ENCODE measurements at regions not wholly inside any gene's neighbourhood (a gene's known extent, or its start where the extent isn't known, plus 50 kb on each side); places are given as distances from the start of the nearest gene placed in this dataset.

GRCh38 chr12:102633981-102634605 is 153.7 kb upstream of the IGF1 start:
- Histone ChIP-seq H3K36me3 (ENCODE audit: control insufficient read depth in 1 of 2, insufficient read depth in 2 of 2, low read length in 1 of 2) (no peaks in the 10 kb centered on the region), H3K27ac (ENCODE audit: low read depth in 1 of 2, low read length in 2 of 2) (no peak overlapping the region), H3K27me3 (ENCODE audit: control insufficient read depth in 1 of 2, insufficient read depth in 2 of 2, low read length in 1 of 2) (no peaks in the 10 kb centered on the region), H3K9me3 (ENCODE audit: control insufficient read depth, low read length) (no peaks in the 10 kb centered on the region), H3K4me1 (ENCODE audit: control insufficient read depth in 1 of 2, insufficient read depth in 2 of 2, low read length in 2 of 2) (no peaks in the 10 kb centered on the region), H3K4me3 (ENCODE audit: low read length in 2 of 2) (no peak overlapping the region)
- ATAC-seq (ENCODE audit: low FRiP score) (no peak), DNase-seq (no peak)
- WGBS, 2 donors: 11 to 12% methylated on average over 2 of the region's 2 CpGs
- intact Hi-C loops (cut with DNase I): no loop called here

GRCh38 chr12:102631274-102631673 is 150.9 kb upstream of the IGF1 start:
- 68 to 83% methylated on average over 2 of the region's 2 CpGs for WGBS, 2 donors
- intact Hi-C loops (cut with DNase I): no loop called here
- Histone ChIP-seq H3K36me3 (ENCODE audit: control insufficient read depth in 1 of 2, insufficient read depth in 2 of 2, low read length in 1 of 2) (no peaks in the 10 kb centered on the region), H3K27me3 (ENCODE audit: control insufficient read depth in 1 of 2, insufficient read depth in 2 of 2, low read length in 1 of 2) (no peaks in the 10 kb centered on the region), H3K27ac (ENCODE audit: low read depth in 1 of 2, low read length in 2 of 2) (no peak overlapping the region), H3K9me3 (ENCODE audit: control insufficient read depth, low read length) (peaks cover 4% of the 10 kb centered on the region), H3K4me3 (ENCODE audit: low read length in 2 of 2) (no peak overlapping the region), H3K4me1 (ENCODE audit: control insufficient read depth in 1 of 2, insufficient read depth in 2 of 2, low read length in 2 of 2) (no peaks in the 10 kb centered on the region)
- DNase-seq: no peak
- ATAC-seq (ENCODE audit: low FRiP score): no peak

- ATAC-seq (ENCODE audit: low FRiP score) (peak; percentile 37), DNase-seq (no peak)
- Histone ChIP-seq H3K9me3 (ENCODE audit: control insufficient read depth, low read length) (peaks cover 4% of the 10 kb centered on the region), H3K4me1 (ENCODE audit: control insufficient read depth in 1 of 2, insufficient read depth in 2 of 2, low read length in 2 of 2) (no peaks in the 10 kb centered on the region), H3K27ac (ENCODE audit: low read depth in 1 of 2, low read length in 2 of 2) (no peak overlapping the region), H3K4me3 (ENCODE audit: low read length in 2 of 2) (no peak overlapping the region), H3K36me3 (ENCODE audit: control insufficient read depth in 1 of 2, insufficient read depth in 2 of 2, low read length in 1 of 2) (no peaks in the 10 kb centered on the region), H3K27me3 (ENCODE audit: control insufficient read depth in 1 of 2, insufficient read depth in 2 of 2, low read length in 1 of 2) (no peaks in the 10 kb centered on the region)
- intact Hi-C loops (cut with DNase I): no loop called here
- WGBS, 2 donors: 29 to 37% methylated on average over 1 of the region's 1 CpG
These were observed 149.0 kb upstream of the IGF1 start for GRCh38 chr12:102629262-102629888.

GRCh38 chr12:102625819-102626218 is 145.5 kb upstream of the IGF1 start:
- no peak overlapping the region for H3K4me3 ChIP-seq (ENCODE audit: low read length in 2 of 2)
- no peaks in the 10 kb centered on the region for H3K27me3 ChIP-seq (ENCODE audit: control insufficient read depth in 1 of 2, insufficient read depth in 2 of 2, low read length in 1 of 2)
- intact Hi-C loops (cut with DNase I): no loop called here
- H3K36me3 ChIP-seq (ENCODE audit: control insufficient read depth in 1 of 2, insufficient read depth in 2 of 2, low read length in 1 of 2): no peaks in the 10 kb centered on the region
- no peak overlapping the region for H3K27ac ChIP-seq (ENCODE audit: low read depth in 1 of 2, low read length in 2 of 2)
- 76 to 83% methylated on average over 1 of the region's 1 CpG for WGBS, 2 donors
- no peak for DNase-seq
- no peak for ATAC-seq (ENCODE audit: low FRiP score)
- H3K4me1 ChIP-seq (ENCODE audit: control insufficient read depth in 1 of 2, insufficient read depth in 2 of 2, low read length in 2 of 2): no peaks in the 10 kb centered on the region
- H3K9me3 ChIP-seq (ENCODE audit: control insufficient read depth, low read length): peaks cover 4% of the 10 kb centered on the region

GRCh38 chr12:102622618-102623017 is 142.3 kb upstream of the IGF1 start:
- Histone ChIP-seq H3K36me3 (ENCODE audit: control insufficient read depth in 1 of 2, insufficient read depth in 2 of 2, low read length in 1 of 2) (no peaks in the 10 kb centered on the region), H3K27me3 (ENCODE audit: control insufficient read depth in 1 of 2, insufficient read depth in 2 of 2, low read length in 1 of 2) (no peaks in the 10 kb centered on the region), H3K27ac (ENCODE audit: low read depth in 1 of 2, low read length in 2 of 2) (no peak overlapping the region), H3K9me3 (ENCODE audit: control insufficient read depth, low read length) (no peaks in the 10 kb centered on the region), H3K4me1 (ENCODE audit: control insufficient read depth in 1 of 2, insufficient read depth in 2 of 2, low read length in 2 of 2) (no peaks in the 10 kb centered on the region), H3K4me3 (ENCODE audit: low read length in 2 of 2) (no peak overlapping the region)
- DNase-seq (no peak), ATAC-seq (ENCODE audit: low FRiP score) (no peak)
- WGBS, 2 donors: 83 to 95% methylated on average over 2 of the region's 2 CpGs
- intact Hi-C loops (cut with DNase I): no loop called here

GRCh38 chr12:102618197-102618877 is 138.0 kb upstream of the IGF1 start:
- intact Hi-C loops (cut with DNase I): no loop called here
- DNase-seq: no peak
- H3K9me3 ChIP-seq (ENCODE audit: control insufficient read depth, low read length): no peaks in the 10 kb centered on the region
- H3K27ac ChIP-seq (ENCODE audit: low read depth in 1 of 2, low read length in 2 of 2): no peak overlapping the region
- H3K36me3 ChIP-seq (ENCODE audit: control insufficient read depth in 1 of 2, insufficient read depth in 2 of 2, low read length in 1 of 2): no peaks in the 10 kb centered on the region
- no peak overlapping the region for H3K4me3 ChIP-seq (ENCODE audit: low read length in 2 of 2)
- WGBS, 2 donors: 58 to 62% methylated on average over 5 of the region's 5 CpGs
- no peak for ATAC-seq (ENCODE audit: low FRiP score)
- no peaks in the 10 kb centered on the region for H3K4me1 ChIP-seq (ENCODE audit: control insufficient read depth in 1 of 2, insufficient read depth in 2 of 2, low read length in 2 of 2)
- H3K27me3 ChIP-seq (ENCODE audit: control insufficient read depth in 1 of 2, insufficient read depth in 2 of 2, low read length in 1 of 2): no peaks in the 10 kb centered on the region

GRCh38 chr12:102616692-102617091 is 136.3 kb upstream of the IGF1 start:
- intact Hi-C loops (cut with DNase I): no loop called here
- ATAC-seq (ENCODE audit: low FRiP score): no peak
- WGBS, 2 donors: 78 to 80% methylated on average over 2 of the region's 2 CpGs

GRCh38 chr12:102611995-102612394 is 131.6 kb upstream of the IGF1 start:
- intact Hi-C loops (cut with DNase I): no loop called here
- Histone ChIP-seq H3K27me3 (ENCODE audit: control insufficient read depth in 1 of 2, insufficient read depth in 2 of 2, low read length in 1 of 2) (no peaks in the 10 kb centered on the region), H3K36me3 (ENCODE audit: control insufficient read depth in 1 of 2, insufficient read depth in 2 of 2, low read length in 1 of 2) (no peaks in the 10 kb centered on the region), H3K27ac (ENCODE audit: low read depth in 1 of 2, low read length in 2 of 2) (no peak overlapping the region), H3K4me1 (ENCODE audit: control insufficient read depth in 1 of 2, insufficient read depth in 2 of 2, low read length in 2 of 2) (no peaks in the 10 kb centered on the region), H3K4me3 (ENCODE audit: low read length in 2 of 2) (no peak overlapping the region), H3K9me3 (ENCODE audit: control insufficient read depth, low read length) (no peaks in the 10 kb centered on the region)
- ATAC-seq (ENCODE audit: low FRiP score): no peak
- WGBS, 2 donors: 43 to 64% methylated on average over 1 of the region's 1 CpG
- DNase-seq: no peak

More at GRCh38 chr12:102616692-102617091, 136.3 kb upstream of the IGF1 start:
- Histone ChIP-seq H3K9me3 (ENCODE audit: control insufficient read depth, low read length) (no peaks in the 10 kb centered on the region), H3K27ac (ENCODE audit: low read depth in 1 of 2, low read length in 2 of 2) (no peak overlapping the region), H3K27me3 (ENCODE audit: control insufficient read depth in 1 of 2, insufficient read depth in 2 of 2, low read length in 1 of 2) (no peaks in the 10 kb centered on the region), H3K4me3 (ENCODE audit: low read length in 2 of 2) (no peak overlapping the region), H3K4me1 (ENCODE audit: control insufficient read depth in 1 of 2, insufficient read depth in 2 of 2, low read length in 2 of 2) (no peaks in the 10 kb centered on the region), H3K36me3 (ENCODE audit: control insufficient read depth in 1 of 2, insufficient read depth in 2 of 2, low read length in 1 of 2) (no peaks in the 10 kb centered on the region)
- no peak for DNase-seq

GRCh38 chr12:102609996-102610395 is 129.6 kb upstream of the IGF1 start:
- Histone ChIP-seq H3K9me3 (ENCODE audit: control insufficient read depth, low read length) (no peaks in the 10 kb centered on the region), H3K27me3 (ENCODE audit: control insufficient read depth in 1 of 2, insufficient read depth in 2 of 2, low read length in 1 of 2) (no peaks in the 10 kb centered on the region), H3K36me3 (ENCODE audit: control insufficient read depth in 1 of 2, insufficient read depth in 2 of 2, low read length in 1 of 2) (no peaks in the 10 kb centered on the region), H3K4me1 (ENCODE audit: control insufficient read depth in 1 of 2, insufficient read depth in 2 of 2, low read length in 2 of 2) (no peaks in the 10 kb centered on the region), H3K27ac (ENCODE audit: low read depth in 1 of 2, low read length in 2 of 2) (no peak overlapping the region), H3K4me3 (ENCODE audit: low read length in 2 of 2) (no peak overlapping the region)
- ATAC-seq (ENCODE audit: low FRiP score) (no peak), DNase-seq (no peak)
- intact Hi-C loops (cut with DNase I): no loop called here
- WGBS, 2 donors: 69 to 74% methylated on average over 1 of the region's 1 CpG
